ENCODE measurements at regions not wholly inside any gene's neighbourhood (a gene's known extent, or its start where the extent isn't known, plus 50 kb on each side); places are given as distances from the start of the nearest gene placed in this dataset.

DNA sequence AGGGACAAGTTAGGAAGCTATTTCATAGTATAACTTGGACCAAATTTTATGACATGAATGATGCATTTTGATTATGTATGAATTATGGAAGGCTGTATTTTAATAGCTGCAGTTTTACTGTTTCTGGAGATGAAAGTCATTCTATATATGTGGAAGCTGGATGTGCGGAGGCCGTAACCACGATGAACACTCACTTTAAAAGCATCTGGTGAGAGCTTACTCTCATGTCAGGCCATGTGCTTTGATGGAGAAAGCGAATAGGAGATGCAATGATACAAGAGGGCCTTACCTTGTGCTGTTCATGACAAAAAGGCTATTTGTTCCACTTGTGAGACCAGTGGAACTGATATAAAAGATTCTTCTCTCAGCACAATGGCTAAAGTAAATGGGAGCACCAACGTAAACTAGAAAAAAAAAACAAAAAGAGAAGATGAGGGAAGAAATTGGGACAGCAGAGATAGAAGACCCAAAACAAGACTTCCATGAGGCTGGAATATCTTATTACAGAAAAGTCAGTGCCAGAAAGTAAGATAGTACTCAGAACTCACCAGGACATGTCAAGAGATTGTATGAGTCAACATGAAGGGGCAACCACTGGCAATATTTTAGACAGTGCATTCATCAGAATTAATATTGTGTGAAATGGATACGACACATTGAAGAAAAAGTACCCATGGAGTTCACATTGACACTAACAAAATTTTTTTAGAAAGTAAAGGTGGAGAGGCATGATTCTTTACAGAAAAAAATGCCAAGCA lies 63.3 kb upstream of the GAB1 start:
- H3K36me3 ChIP-seq = no peaks in the 10 kb centered on the region
- no peak overlapping the region for H3K4me3 ChIP-seq
- no peak for DNase-seq
- no peaks in the 10 kb centered on the region for H3K9me3 ChIP-seq
- intact Hi-C loops (cut with DNase I) = no loop called here
- ATAC-seq = no peak
- no peaks in the 10 kb centered on the region for H3K27me3 ChIP-seq
- TF ChIP-seq CTCF (IDR thresholded peaks at IDR 0.05) = no peak
- H3K27ac ChIP-seq = no peak overlapping the region
- H3K4me1 ChIP-seq = no peaks in the 10 kb centered on the region

DNA sequence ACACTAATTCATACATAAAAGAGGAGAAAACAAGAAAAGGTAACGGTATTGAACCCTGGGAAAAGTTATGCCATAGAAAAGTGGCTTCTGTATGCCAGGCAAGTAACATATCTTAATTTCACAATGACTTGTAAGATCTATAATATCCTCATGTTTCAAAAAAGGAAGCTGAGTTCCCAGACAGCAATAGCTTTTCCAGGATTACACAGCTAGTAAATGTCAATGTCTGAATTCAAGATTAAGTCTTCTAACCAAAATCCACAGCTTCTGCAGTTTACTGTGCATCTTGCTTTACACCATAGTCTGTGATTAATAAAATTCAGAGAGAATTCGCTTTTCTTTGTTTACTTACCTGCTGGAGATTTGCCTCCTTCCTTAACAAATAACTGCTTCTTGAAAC lies 55.8 kb upstream of the GAB1 start:
- intact Hi-C loops (cut with DNase I) = no loop called here
- no peak for DNase-seq
- Histone ChIP-seq H3K36me3 (no peaks in the 10 kb centered on the region), H3K4me1 (peaks cover 8% of the 10 kb centered on the region), H3K4me3 (no peak overlapping the region), H3K9me3 (no peaks in the 10 kb centered on the region), H3K27ac (no peak overlapping the region), H3K27me3 (no peaks in the 10 kb centered on the region)
- TF ChIP-seq CTCF (IDR thresholded peaks at IDR 0.05) = no peak
- no peak for ATAC-seq

- DNase-seq = no peak
- intact Hi-C loops (cut with DNase I) = no loop called here
Observed at GRCh38 chr4:143281507-143282190, 55.0 kb upstream of the GAB1 start.

DNA sequence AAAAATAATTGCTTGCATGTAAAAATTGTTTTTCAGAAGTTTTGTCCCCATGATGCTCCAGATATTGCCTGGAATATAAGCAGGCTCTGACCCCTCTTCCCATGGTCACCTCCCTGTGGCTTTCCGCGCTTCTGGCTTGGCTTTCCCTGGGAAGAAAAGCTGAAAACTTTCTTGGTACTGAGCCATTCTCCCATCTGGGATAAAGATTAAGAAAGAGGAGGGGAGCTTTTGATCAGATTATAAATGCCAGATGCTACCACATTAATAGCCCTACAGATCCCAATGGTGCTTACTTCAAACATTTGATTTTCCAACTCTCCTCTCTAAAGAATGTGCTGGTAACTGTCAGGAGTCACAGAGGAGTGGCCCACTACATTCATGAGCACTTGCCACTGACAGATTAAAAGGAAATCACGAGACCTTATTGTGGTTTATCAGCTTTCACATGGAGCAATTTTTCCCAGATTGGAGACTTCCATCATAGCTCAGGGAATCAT lies 54.4 kb upstream of the GAB1 start:
- H3K36me3 ChIP-seq = no peaks in the 10 kb centered on the region
- no peak overlapping the region for H3K27ac ChIP-seq
- DNase-seq = no peak
- H3K27me3 ChIP-seq = no peaks in the 10 kb centered on the region
- peaks cover 8% of the 10 kb centered on the region for H3K4me1 ChIP-seq
- H3K9me3 ChIP-seq = no peaks in the 10 kb centered on the region
- intact Hi-C loops (cut with DNase I) = no loop called here
- H3K4me3 ChIP-seq = no peak overlapping the region
- TF ChIP-seq CTCF (IDR thresholded peaks at IDR 0.05) = no peak
- peak; percentile 19 for ATAC-seq

More at GRCh38 chr4:143281507-143282190, 55.0 kb upstream of the GAB1 start:
- Histone ChIP-seq H3K36me3 (no peaks in the 10 kb centered on the region), H3K9me3 (no peaks in the 10 kb centered on the region), H3K4me3 (no peak overlapping the region), H3K27me3 (no peaks in the 10 kb centered on the region), H3K27ac (no peak overlapping the region), H3K4me1 (peaks cover 8% of the 10 kb centered on the region)
- TF ChIP-seq CTCF (IDR thresholded peaks at IDR 0.05) = no peak
- no peak for ATAC-seq

GRCh38 chr4:143285696-143286437 lies 50.8 kb upstream of the GAB1 start:
- intact Hi-C loops (cut with DNase I) = no loop called here
- ATAC-seq (no peak), DNase-seq (no peak)
- TF ChIP-seq CTCF (IDR thresholded peaks at IDR 0.05) = no peak
- Histone ChIP-seq H3K9me3 (no peaks in the 10 kb centered on the region), H3K4me1 (peaks cover 8% of the 10 kb centered on the region), H3K27me3 (no peaks in the 10 kb centered on the region), H3K27ac (no peak overlapping the region), H3K36me3 (no peaks in the 10 kb centered on the region), H3K4me3 (no peak overlapping the region)

All from upper lobe of right lung (tissue), 1 donor.